ENCODE measurements at regions not wholly inside any gene's neighbourhood (a gene's known extent, or its start where the extent isn't known, plus 50 kb on each side); places are given as distances from the start of the nearest gene placed in this dataset.

DNA sequence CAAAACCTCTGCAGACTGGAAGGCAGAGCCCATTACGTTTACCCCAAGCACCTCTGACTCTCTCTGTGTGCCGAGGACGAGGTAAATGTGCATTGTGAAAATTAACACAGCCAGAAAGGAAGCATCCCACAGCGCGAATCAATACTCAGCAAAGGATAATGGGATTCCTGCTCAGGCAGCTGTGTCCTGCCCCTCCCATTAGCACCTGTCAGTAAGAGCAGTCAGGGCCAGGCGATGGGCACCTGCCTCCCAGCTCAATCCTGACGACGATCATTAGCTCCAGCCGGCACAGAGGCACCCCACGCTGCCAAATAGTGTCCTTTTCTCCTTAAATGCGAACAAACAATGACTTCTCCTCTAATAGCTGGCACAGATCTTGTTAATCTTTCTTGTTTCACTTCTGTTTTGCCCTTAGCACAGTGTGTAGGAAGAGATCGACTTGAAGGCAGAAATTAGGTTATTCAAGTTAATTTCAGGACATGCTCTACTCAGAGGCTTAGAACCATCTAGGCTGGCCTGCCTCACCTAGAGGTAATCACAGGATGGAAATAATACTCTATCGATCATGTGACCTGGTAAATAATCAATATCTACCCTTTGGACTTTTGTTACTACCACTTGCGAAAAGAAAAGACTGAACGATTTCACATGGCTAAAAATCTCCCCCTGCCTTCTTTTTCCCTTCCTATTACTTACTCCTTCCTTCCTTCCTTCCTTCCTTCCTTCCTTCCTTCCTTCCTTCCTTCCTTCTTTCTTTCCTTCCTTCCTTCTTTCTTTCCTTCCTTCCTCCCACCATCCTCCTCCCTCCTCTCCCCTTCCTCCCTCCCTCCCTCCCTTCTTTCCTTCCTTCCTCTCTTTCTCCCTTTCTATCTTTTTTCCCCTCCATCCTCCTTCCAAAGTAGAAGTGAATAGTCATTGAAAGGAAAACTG lies 487.9 kb upstream of the ID2 start:
- no peak for DNase-seq

DNA sequence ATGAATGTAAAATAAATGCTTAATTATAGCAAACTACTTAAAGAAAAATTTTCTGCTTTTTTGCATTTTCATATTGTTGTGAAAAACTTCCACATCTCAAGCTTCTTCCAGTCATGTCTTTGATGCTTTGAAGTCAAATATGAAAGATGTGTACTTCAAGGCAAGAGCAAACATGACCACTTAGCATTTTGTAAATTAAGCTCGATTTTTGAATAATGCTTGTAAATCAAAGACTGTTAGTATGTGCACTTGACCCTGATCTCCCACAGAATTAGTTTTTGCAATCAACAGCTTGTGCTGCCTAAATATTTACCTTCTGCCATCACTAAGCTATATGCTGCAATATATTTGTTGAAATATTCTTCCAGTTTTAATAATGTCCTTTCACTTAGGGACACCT lies 486.1 kb upstream of the ID2 start:
- DNase-seq: no peak

DNA sequence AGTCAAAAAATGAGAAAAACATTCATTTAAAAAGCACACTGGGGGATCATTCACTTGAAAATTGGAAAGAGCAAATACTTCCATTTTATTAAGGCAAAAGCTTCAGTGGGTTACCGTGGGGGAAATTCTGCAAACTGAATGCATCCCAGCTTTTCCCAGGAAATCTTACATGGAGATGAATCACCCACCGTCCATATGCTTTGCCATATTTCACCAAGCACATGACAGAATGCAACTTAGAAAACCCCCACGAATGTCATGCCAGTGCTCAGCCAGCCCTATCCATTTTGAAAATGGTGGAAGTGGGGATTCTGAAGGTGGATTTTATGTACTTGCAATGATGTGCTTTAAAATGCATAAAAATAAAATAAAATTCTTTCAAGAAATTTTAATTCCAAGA lies 485.5 kb upstream of the ID2 start:
- no peak for DNase-seq

DNA sequence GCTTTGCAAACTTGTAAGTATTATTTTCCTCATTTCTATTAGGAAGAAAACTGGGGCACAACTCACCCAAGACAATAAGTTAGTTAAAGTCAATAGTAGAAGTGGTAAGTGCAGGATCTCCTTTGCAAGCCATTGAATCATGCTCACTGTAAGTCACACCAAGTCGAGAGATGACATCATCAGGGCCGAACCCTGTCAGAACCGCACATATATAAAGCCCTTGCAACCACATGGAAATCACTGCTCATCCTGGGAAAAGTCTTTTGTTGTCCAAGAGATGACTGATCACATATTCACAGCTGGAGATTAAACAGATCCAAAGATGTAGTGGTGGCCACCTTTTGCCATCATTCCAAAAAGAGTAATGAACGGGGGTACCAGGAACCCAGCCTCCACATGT lies 484.8 kb upstream of the ID2 start:
- DNase-seq: no peak

DNA sequence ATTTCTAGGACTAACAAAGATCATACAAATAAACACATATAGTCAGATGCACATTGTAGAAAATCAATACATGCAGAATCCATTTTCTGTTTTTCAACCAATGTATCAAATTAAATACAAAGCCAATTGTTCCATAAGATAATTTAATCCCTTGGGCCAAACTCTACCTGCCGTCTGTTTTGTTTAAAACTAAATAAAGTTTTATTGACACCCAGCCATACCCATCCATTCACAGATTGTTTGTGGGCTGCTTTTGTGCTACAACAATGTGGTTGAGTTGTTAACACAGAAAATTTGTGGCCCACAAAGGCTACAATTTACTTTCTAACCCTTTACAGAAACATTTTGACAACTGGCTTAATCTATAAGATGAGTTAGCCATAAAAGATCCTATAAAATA lies 484.0 kb upstream of the ID2 start:
- DNase-seq: no peak

DNA sequence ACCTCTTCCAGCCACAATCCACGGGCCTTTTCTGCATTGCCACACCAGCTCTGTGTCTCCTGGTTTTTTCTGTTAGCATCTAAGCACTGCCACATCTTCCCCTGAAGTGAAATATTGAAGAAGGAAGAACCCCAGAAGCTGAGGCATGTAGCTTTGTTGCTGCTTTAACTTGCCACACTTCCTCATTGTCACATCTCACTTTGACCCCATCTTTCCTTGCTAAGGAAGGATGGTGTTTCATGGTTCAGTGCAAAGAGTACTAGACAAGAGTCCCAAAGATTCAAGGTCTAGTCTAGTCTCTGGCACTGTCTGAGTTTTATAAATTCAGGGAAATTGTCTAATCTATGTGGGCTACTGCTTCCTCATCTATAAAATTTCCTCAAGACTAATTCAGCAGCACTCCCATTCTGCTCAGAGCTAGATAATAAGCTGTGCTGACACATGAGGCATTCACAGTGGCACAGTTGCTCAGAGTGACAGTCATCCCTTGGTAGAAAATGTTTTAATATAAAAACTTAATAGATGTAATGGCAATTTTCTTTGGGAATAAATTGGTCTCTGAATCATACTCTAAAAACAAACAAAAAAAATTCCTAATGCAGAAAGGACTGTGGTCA lies 483.0 kb upstream of the ID2 start:
- DNase-seq: no peak

DNA sequence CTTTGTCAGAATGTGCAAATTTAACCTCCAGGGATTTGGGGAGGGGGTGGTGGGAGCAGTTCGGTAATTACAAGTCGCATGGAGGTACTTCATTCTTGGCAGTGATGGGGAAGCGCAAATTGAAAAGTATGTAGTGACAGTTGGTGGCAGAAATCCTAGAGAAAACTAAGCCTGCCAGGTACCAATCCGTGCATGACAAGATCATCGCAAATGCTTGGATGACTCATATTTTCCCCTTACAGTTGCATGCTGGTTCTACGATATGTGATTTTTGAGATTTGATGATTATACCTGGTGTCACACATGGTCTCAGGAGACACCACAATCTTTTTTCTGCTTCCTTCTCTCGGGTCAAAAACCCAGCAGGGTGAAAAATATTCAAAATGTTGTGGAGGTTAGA lies 479.7 kb upstream of the ID2 start:
- no peak for DNase-seq

DNA sequence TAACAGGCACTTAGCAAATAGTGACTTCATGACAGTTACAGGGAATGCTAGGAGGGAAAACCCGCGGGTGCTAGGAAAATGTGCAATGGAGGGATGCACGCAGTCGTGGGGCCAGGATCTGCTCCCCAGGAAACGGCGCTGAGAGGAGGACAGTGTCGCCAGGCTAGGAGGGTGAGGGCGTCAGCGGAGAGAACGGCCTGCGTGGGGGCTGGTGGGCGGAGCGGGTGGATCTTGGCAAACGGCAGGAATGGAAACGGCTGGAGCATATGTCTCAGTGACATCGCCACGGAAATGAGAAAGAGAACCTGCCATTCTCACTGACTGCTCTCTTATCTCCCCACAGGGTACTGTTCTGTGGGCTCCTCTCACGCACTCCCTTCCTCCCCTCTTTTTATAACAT lies 478.5 kb upstream of the ID2 start:
- DNase-seq: no peak

DNA sequence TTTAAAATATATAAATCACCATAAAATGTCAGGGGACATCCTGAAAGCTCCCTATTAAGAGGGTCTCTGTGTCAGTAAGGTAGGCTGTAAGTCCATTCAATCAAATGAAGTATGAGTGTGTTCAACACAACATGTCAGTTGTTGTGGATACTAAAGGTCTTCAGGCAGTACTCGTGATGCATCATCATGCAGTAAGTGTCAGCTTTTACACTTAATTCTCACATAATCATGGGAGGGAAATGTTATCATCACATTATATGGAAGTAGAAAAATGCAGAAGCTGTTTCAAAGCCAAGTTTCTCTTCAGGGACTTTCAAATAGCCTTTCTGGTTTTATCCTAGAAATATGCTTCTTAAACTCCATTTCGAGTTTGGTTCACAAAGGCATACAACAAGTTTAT lies 477.1 kb upstream of the ID2 start:
- no peak for DNase-seq

DNA sequence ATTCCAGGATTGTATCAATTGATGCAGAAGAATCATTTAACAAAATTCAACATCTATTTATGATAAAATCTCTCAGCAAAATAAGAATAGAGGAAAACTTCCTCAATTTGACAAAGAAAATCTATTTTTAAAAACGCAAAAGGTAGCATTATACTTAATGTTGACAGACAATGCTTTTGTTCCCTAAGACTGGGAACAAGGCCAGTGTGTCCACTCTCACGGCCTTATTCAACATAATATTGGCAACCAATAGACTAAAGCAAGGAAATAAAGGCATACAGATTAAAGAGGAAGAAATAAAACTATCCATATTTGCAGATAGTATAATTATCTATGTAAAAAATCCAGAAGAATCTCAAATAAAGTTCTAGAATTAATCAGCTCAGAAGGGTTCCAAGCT lies 472.4 kb upstream of the ID2 start:
- no peak for DNase-seq

DNA sequence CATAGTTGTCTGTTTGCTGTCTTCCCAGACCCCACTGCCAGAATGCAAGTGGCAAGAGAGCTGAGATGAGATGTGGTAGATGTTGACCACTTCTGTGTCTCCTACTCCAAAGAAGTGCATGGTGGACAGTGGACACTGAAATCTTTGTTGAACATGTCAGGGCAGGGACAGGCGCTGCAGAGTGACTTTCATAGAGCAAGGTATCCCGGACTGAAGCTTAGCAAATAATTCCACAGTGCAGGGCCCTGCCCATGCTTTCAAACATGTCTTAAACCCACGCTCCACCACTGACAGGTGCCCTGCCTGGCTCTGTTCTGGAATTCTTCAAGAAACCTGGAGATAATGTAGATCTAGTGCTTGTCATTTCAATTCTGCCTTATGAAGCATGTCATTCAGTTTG lies 470.5 kb upstream of the ID2 start:
- DNase-seq: no peak

DNA sequence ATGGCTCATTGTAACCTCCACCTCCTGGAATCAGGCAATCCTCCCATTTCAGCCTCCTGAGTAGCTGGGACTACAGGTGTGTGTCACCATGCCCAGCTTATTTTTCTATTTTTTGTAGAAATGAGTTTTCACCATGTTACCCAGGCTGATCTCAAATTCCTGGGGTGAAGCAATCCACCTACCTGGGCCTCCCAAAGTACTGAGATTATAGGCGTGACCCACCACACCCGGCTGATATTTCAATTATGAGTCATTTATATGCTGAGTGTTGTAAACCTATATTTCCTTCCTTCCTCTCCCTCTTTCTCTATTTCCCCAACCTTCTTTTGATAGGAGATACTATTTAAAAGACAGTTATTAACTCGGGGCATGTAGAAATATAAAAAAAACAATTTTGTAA lies 469.6 kb upstream of the ID2 start:
- DNase-seq: no peak

DNA sequence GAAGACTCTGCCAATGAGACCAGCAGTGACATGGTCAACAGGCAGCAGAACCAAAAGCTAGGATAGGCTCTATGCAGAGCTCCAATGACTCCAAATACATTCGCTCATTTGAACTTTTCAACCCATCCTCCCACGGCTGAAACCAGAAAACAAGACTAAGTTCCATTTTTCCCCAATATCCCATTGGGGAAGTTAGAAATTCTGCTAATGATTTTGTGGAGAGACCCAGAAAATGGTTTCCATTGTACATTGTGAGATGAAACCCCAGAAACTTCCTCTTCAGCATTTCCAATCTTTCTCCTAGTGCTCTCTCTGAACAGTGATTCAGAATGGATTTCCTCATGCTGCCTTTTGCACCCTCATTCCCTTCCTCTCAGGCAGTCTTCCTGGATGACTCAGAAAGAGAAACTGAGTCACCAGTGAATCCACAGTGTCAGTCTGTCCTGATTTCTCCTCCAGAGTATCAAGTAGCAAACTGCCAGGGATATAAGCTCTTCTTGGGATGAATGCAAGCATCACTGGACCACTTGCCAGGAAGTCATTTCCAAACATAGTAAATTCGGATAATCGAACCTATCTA lies 467.7 kb upstream of the ID2 start:
- no peak for DNase-seq

DNA sequence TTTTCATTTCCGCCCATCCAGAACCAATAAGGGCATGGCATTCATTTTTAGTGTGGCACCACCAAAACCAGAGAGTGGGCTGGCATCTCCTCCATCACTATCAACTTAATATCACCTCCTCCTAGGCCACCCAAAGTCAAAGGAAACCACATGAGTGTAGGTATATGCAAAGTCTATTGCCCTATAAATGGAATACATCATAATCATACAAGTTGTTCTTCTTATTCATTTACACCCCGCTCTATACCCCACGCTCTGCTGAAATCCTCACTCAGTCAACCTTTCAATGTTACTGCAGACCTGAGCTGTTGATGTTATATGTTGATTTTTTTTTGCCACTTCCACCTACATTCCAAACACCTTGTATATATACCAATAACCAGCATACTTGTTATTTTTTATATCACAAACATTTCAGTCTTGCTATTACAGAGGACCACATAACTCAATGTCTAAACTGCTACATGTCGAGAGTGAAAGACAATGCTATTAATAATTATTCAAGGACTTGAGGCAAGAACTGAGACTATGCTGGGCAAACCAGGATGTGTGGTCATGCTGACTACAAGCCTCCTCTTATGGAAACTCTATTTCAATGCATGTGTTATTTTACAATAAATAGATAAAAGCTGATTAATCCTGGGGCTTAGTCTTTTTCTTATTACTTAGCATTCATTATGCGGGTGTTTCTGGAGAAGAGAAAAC lies 466.5 kb upstream of the ID2 start:
- no peak for DNase-seq

DNA sequence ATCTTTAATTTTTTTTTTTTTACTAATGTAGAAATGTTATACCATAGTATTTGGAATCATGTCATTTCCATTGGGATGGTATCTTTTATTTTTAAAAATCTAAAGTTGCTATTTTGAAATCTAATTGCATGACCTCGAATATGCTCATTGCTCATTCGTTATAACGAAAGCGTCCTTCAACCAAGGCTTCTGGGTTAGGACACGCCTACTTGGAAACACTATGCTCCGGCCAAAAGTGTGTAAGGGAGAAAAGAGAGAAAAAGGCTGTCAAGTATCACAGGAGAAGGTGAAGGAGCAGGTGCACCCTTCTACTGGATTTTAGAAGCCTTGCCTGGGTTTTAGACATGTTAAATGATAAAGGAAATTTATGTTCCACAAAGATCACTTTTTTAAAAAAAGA lies 465.9 kb upstream of the ID2 start:
- no peak for DNase-seq

DNA sequence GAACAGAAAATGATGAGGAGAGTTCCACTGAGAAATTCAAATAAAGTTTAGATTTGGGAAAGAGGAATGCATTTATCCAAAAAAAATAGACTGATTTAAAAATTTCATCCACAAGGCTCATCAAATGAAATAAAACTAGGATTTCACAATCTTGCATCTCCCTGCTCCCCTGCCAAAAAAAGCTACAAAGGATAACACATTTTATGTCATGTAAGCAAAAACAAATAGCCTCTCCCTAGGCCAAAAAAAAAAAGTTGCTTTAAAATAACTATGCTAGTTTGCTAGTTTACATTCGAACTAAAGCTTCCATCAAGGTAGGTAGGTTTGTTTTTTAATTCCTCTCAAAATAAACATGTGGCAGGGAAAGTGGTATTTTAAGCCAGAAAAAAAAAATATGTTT lies 465.5 kb upstream of the ID2 start:
- no peak for DNase-seq

DNA sequence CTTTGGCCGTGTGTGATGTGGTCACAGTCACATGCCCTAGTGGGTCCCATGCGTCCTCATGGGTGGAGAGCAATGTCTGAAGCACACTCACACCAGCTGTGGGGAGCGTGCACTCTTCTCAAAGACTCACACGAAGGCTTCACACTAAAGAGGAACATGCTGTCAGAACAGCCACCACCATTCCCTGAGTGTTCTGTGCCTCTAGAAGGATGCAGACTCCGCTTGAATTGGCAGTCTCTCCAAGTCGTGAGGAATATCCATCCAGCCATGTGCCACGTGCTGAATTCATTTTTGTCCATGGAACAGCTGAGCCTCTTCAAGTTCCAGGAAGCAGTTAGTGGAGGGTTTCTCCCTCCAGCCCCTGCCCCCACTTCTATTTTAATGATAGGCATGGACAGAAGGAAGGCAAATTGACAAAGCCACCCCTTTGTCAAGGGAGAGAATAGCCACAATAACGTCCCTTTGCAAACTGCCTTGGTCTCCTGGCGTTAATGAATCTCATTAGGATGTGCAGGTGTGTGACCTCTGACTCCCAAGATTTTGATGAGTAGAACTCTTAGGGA lies 464.3 kb upstream of the ID2 start:
- DNase-seq: no peak

DNA sequence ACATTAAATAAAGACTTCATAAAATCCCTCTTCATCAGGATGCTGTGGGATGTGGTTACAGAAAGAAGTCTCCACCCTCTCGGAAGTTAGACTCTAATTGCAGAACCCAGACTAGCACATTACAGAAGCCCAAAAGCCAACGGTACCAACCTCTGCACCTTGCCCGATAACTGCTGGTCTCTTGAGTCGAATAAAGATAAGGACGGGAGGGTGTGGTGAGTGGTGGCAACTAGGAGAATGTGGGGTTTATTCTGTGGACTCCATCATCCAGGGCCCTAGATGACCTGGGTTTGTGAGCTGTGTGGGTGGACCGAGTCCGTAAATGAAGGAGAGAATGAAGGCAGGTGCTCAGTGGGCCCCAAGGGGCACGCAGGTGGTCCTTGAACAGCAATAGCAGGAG lies 462.8 kb upstream of the ID2 start:
- no peak for DNase-seq

DNA sequence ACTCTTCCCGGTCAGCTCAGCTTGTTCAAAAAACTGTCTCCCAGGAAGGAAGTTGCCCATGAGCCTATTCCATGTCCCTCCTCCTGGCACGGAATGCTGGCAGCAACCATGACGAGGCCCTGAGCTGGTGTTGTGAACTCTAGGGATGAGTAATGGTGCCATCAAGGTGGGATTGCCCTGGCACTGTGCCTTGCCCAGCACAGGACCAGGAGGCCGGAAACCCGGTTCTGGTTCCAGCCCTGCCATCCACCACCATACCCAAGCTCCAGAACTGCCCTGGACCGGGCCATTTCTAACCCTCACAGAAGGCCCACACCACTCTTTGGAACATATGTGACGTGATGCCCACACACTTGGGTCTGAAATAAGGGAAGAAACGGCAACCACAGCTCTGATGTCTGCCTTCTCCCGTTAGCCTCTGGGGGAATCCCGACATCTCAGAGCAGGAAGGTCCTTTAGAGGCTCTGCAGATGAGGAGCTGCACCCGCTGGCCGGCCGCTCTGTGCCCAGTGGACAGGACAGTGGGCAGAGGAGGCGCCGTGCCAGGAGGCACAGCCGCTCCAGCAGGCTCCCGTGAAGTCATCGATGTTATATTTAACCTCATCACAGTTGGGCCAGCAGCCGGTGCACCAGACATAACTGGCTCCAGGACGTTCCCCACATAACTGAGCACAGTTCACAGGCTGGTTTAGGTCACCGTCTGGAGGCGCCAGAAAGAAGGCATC lies 462.1 kb upstream of the ID2 start:
- DNase-seq: no peak

DNA sequence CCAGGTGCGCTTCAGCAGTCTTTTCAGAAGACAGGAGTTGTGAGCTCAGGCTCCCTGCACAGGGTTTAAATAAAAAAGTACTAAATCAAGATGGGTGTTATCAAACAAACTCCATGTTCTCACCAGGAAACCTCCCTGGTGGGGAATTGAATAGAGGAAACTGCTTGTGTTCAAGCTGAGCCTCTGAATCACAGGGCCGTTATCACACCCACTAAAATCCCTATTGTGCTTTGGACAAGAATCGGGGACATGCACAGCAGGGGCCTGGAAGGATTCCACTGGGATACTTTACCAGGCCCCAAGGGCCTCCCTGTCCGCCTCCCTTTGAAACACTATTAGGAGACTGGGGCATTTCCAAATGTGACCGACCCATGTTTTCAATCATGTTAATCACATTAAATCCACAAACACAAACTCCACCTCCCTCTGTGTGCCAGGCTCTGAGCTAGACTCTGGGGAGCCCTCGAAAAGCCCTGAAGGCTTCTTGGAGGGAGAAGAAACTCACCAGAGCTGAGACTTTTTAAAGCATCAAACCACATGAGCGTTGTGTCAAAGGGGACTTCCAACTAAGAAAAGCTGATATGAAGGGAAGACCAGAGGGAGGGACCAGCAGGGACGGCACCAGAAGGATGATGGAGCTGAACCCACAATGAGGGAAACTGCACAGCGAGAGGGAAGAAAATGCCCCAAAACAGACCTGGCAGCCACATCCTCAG lies 458.7 kb upstream of the ID2 start:
- no peak for DNase-seq

DNA sequence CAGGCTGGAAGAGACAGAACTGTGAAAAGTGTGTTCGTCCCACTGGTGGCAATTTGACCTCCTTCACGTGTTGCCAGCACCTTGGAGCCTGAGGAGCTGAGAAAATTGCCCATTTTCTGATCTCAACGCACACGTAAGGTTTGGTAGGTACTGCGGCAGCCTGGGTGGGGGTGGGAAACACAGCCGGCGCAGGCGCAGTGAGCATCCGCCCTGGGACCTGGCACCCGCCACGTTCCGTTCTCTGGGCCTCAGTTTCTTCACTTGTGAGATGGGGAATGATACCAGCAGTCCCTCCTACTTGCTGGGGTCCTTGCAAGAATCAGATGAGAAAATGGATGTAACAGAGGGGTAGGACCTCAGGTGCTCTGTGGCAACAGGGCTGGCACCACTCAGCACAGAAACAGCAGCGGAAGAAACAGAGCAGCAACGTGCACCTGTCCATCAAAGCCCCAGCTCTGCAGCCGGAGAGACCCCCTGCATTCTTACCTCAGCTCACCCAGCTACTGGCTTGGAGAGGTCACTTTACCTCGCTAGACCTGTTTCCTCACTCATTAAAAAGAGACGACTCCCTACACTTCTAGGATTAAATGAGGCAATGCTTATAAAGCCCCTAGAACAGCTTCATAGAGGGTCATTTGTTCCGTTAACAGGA lies 458.0 kb upstream of the ID2 start:
- no peak for DNase-seq
